Smooth muscle cell (in vitro differentiated cells): ENCODE measurements at regions not wholly inside any gene's neighbourhood (a gene's known extent, or its start where the extent isn't known, plus 50 kb on each side); places are given as distances from the start of the nearest gene placed in this dataset.

Source experiments
- DNase-seq: peaks from one replicate; lab custom pipeline; 2025; ENCODE audit not compliant: unreplicated experiment; lab: John Stamatoyannopoulos, UW
- H2AFZ ChIP-seq: fragments of 200-600 bp; sonication (generic); 2 replicates; pipeline ENCODE4 v1.6.0; 2016; ENCODE audit warnings: antibody characterized with exemption, low read depth, mild to moderate bottlenecking
- H3F3A ChIP-seq: fragments of 200-600 bp; sonication (generic); 2 replicates; pipeline ENCODE4 v1.6.0; 2017; ENCODE audit warnings: antibody characterized with exemption, low read depth
- H3K27ac ChIP-seq: fragments of 200-600 bp; sonication (generic); 2 replicates; pipeline ENCODE4 v1.5.1; 2016; ENCODE audit warnings: low read depth, mild to moderate bottlenecking
- H3K27me3 ChIP-seq: fragments of 200-600 bp; sonication (generic); 2 replicates; pipeline ENCODE4 v1.6.1; 2016; ENCODE audit warnings: low read depth, mild to moderate bottlenecking
- H3K36me3 ChIP-seq: fragments of 200-600 bp; sonication (generic); 2 replicates; pipeline ENCODE4 v1.5.1; 2016; ENCODE audit warnings: low read depth
- H3K4me1 ChIP-seq: fragments of 200-600 bp; sonication (generic); 2 replicates; pipeline ENCODE4 v1.5.1; 2016; ENCODE audit warnings: low read depth
- H3K4me2 ChIP-seq: fragments of 200-600 bp; sonication (generic); 2 replicates; pipeline ENCODE4 v1.6.0; 2016; ENCODE audit warnings: mild to moderate bottlenecking
- H3K4me3 ChIP-seq: fragments of 200-600 bp; sonication (generic); 2 replicates; pipeline ENCODE4 v1.5.1; 2016; ENCODE audit warnings: mild to moderate bottlenecking
- H3K79me2 ChIP-seq: fragments of 200-600 bp; sonication (generic); 2 replicates; pipeline ENCODE4 v1.6.0; 2016; ENCODE audit warnings: low read depth, mild to moderate bottlenecking
- H3K9ac ChIP-seq: fragments of 200-600 bp; sonication (generic); 2 replicates; pipeline ENCODE4 v1.6.0; 2016; ENCODE audit warnings: low read depth
- H3K9me3 ChIP-seq: fragments of 200-600 bp; sonication (generic); replicated peaks from 2 replicates; pipeline ENCODE4 v1.5.1; 2016; ENCODE audit warnings: low read depth
- H4K20me1 ChIP-seq: fragments of 200-600 bp; sonication (generic); 2 replicates; pipeline ENCODE4 v1.6.0; 2016; ENCODE audit warnings: low read depth
- CTCF ChIP-seq: fragments of 200-600 bp; sonication (generic); IDR thresholded peaks from 2 replicates; pipeline ENCODE4 v1.5.1; 2017; ENCODE audit warnings: borderline replicate concordance, mild to moderate bottlenecking, antibody characterized with exemption; ENCODE audit not compliant: insufficient read depth, poor library complexity, severe bottlenecking
- WGBS: methylation state at CpG from one replicate; pipeline ENCODE4 v1.1.7; 2016; ENCODE audit warnings: low lambda C conversion rate; 5-methylcytosine and 5-hydroxymethylcytosine counted together

- Histone ChIP-seq H3K79me2 (no peaks in the 10 kb centered on the region), H3K36me3 (no peaks in the 10 kb centered on the region), H3K4me3 (no peak overlapping the region), H3K27ac (no peak overlapping the region), H3K27me3 (no peaks in the 10 kb centered on the region), H3K9ac (no peak overlapping the region), H3K4me2 (no peak overlapping the region), H2AFZ (peak overlapping the region; percentile 13), H3K9me3 (no peaks in the 10 kb centered on the region), H4K20me1 (no peaks in the 10 kb centered on the region), H3F3A (peaks cover 2% of the 10 kb centered on the region), H3K4me1 (no peaks in the 10 kb centered on the region)
- no peak for TF ChIP-seq CTCF
- WGBS: 59% methylated on average over 1 of the region's 1 CpG
- no peak for DNase-seq
These were observed 224.4 kb upstream of the HTR2A start for GRCh38 chr13:47121092-47121763.

GRCh38 chr13:47120282-47120681 lies 223.4 kb upstream of the HTR2A start:
- Histone ChIP-seq H3K4me3 (no peak overlapping the region), H3K4me1 (no peaks in the 10 kb centered on the region), H3F3A (peaks cover 2% of the 10 kb centered on the region), H3K9me3 (no peaks in the 10 kb centered on the region), H3K27me3 (no peaks in the 10 kb centered on the region), H3K4me2 (no peak overlapping the region), H3K79me2 (no peaks in the 10 kb centered on the region), H3K27ac (no peak overlapping the region), H3K36me3 (no peaks in the 10 kb centered on the region), H2AFZ (peak overlapping the region; percentile 9), H4K20me1 (no peaks in the 10 kb centered on the region), H3K9ac (no peak overlapping the region)
- WGBS: 54% methylated on average over 5 of the region's 5 CpGs
- DNase-seq: no peak
- TF ChIP-seq CTCF: no peak

GRCh38 chr13:47119575-47120235 lies 222.9 kb upstream of the HTR2A start:
- H4K20me1 ChIP-seq: no peaks in the 10 kb centered on the region

More at GRCh38 chr13:47119575-47120235, 222.9 kb upstream of the HTR2A start:
- H3K27ac ChIP-seq: no peak overlapping the region
- H2AFZ ChIP-seq: peak overlapping the region; percentile 9
- no peak for DNase-seq
- H3K4me2 ChIP-seq: no peak overlapping the region
- H3K9ac ChIP-seq: no peak overlapping the region
- H3K4me3 ChIP-seq: no peak overlapping the region
- no peak for TF ChIP-seq CTCF
- H3K36me3 ChIP-seq: no peaks in the 10 kb centered on the region
- no peaks in the 10 kb centered on the region for H3K79me2 ChIP-seq
- no peaks in the 10 kb centered on the region for H3K9me3 ChIP-seq
- WGBS: 73% methylated on average over 2 of the region's 2 CpGs
- H3K4me1 ChIP-seq: peaks cover 2% of the 10 kb centered on the region
- H3F3A ChIP-seq: peaks cover 2% of the 10 kb centered on the region
- H3K27me3 ChIP-seq: no peaks in the 10 kb centered on the region
